ENCODE measurements at regions not wholly inside any gene's neighbourhood (a gene's known extent, or its start where the extent isn't known, plus 50 kb on each side); places are given as distances from the start of the nearest gene placed in this dataset.

GRCh38 chr2:241943961-241944575 lies 74.5 kb downstream of the RTP5 start:
- TF ChIP-seq CTCF (IDR thresholded peaks at IDR 0.05), result no peak
- Histone ChIP-seq H3K36me3 (no peaks in the 10 kb centered on the region), H3K4me1 (no peaks in the 10 kb centered on the region), H3K9me3 (no peaks in the 10 kb centered on the region), H3K27me3 (peaks cover 0 to 29% of the 10 kb centered on the region in 2 donors), H3K27ac (no peak overlapping the region), H3K4me3 (no peak overlapping the region)
- intact Hi-C loops (cut with DNase I; ENCODE audit: low total_unique reads), result no loop called here
- no peak for DNase-seq

GRCh38 chr2:241944821-241945220 lies 75.3 kb downstream of the RTP5 start:
- no peaks in the 10 kb centered on the region for H3K4me1 ChIP-seq
- peaks cover 0 to 35% of the 10 kb centered on the region in 2 donors for H3K27me3 ChIP-seq
- no peak for DNase-seq
- no peak overlapping the region for H3K27ac ChIP-seq
- H3K36me3 ChIP-seq, result no peaks in the 10 kb centered on the region
- no peak overlapping the region for H3K4me3 ChIP-seq
- intact Hi-C loops (cut with DNase I; ENCODE audit: low total_unique reads), result no loop called here
- no peak for TF ChIP-seq CTCF (IDR thresholded peaks at IDR 0.05)
- H3K9me3 ChIP-seq, result no peaks in the 10 kb centered on the region

- DNase-seq, result no peak
Observed at GRCh38 chr2:241945311-241945710, 75.8 kb downstream of the RTP5 start.

GRCh38 chr2:241945803-241946202 lies 76.3 kb downstream of the RTP5 start:
- Histone ChIP-seq H3K9me3 (no peaks in the 10 kb centered on the region), H3K4me1 (peaks cover 0 to 4% (median 2%) of the 10 kb centered on the region in 4 donors), H3K27me3 (peaks cover 0 to 40% of the 10 kb centered on the region in 2 donors), H3K27ac (no peak overlapping the region), H3K4me3 (no peak overlapping the region), H3K36me3 (no peaks in the 10 kb centered on the region)
- intact Hi-C loops (cut with DNase I; ENCODE audit: low total_unique reads), result no loop called here
- no peak for TF ChIP-seq CTCF (IDR thresholded peaks at IDR 0.05)
- peak in 1 of 2 donors; percentile 15 for DNase-seq

More at GRCh38 chr2:241945311-241945710, 75.8 kb downstream of the RTP5 start:
- intact Hi-C loops (cut with DNase I; ENCODE audit: low total_unique reads), result no loop called here
- Histone ChIP-seq H3K4me3 (no peak overlapping the region), H3K27me3 (peaks cover 0 to 36% of the 10 kb centered on the region in 2 donors), H3K36me3 (no peaks in the 10 kb centered on the region), H3K27ac (no peak overlapping the region), H3K9me3 (no peaks in the 10 kb centered on the region), H3K4me1 (no peaks in the 10 kb centered on the region)
- no peak for TF ChIP-seq CTCF (IDR thresholded peaks at IDR 0.05)

- Histone ChIP-seq H3K4me1 (peaks cover 0 to 8% (median 5%) of the 10 kb centered on the region in 4 donors), H3K36me3 (no peaks in the 10 kb centered on the region), H3K9me3 (no peaks in the 10 kb centered on the region), H3K27me3 (peaks cover 0 to 46% of the 10 kb centered on the region in 2 donors), H3K27ac (no peak overlapping the region), H3K4me3 (no peak overlapping the region)
- TF ChIP-seq CTCF (IDR thresholded peaks at IDR 0.05), result no peak
- intact Hi-C loops (cut with DNase I; ENCODE audit: low total_unique reads), result no loop called here
- peak in 1 of 2 donors; percentile 49 for DNase-seq
Observed at GRCh38 chr2:241946306-241947003, 76.9 kb downstream of the RTP5 start.
